ENCODE measurements at regions not wholly inside any gene's neighbourhood (a gene's known extent, or its start where the extent isn't known, plus 50 kb on each side); places are given as distances from the start of the nearest gene placed in this dataset.

GRCh38 chr5:124664287-124664686 lies 82.2 kb downstream of the ZNF608 start:
- H3K4me3 ChIP-seq: no peak overlapping the region
- no peaks in the 10 kb centered on the region for H3K9me3 ChIP-seq
- H3K27me3 ChIP-seq: no peaks in the 10 kb centered on the region
- no peaks in the 10 kb centered on the region for H3K36me3 ChIP-seq
- TF ChIP-seq CTCF (IDR thresholded peaks at IDR 0.05) (no peak), POLR2A (IDR thresholded peaks at IDR 0.05) (no peak)
- H3K4me1 ChIP-seq: peaks cover 7 to 9% of the 10 kb centered on the region in 2 donors
- intact Hi-C loops (cut with DNase I; ENCODE audit: low total_unique reads): no loop called here
- no peak overlapping the region for H3K27ac ChIP-seq
- DNase-seq: no peak

- DNase-seq: no peak
- Histone ChIP-seq H3K4me3 (no peak overlapping the region), H3K27me3 (no peaks in the 10 kb centered on the region), H3K27ac (no peak overlapping the region), H3K4me1 (peaks cover 5 to 7% of the 10 kb centered on the region in 2 donors), H3K9me3 (no peaks in the 10 kb centered on the region), H3K36me3 (no peaks in the 10 kb centered on the region)
- intact Hi-C loops (cut with DNase I; ENCODE audit: low total_unique reads): no loop called here
- TF ChIP-seq CTCF (IDR thresholded peaks at IDR 0.05) (no peak), POLR2A (IDR thresholded peaks at IDR 0.05) (no peak)
These were observed 83.3 kb downstream of the ZNF608 start for GRCh38 chr5:124663101-124663506.

GRCh38 chr5:124662181-124662781 lies 84.2 kb downstream of the ZNF608 start:
- H3K4me1 ChIP-seq: peaks cover 5 to 7% of the 10 kb centered on the region in 2 donors
- no peak overlapping the region for H3K4me3 ChIP-seq
- peak overlapping the region; percentile 32 to 65 for H3K27ac ChIP-seq
- no peaks in the 10 kb centered on the region for H3K9me3 ChIP-seq
- no peaks in the 10 kb centered on the region for H3K27me3 ChIP-seq
- TF ChIP-seq POLR2A (IDR thresholded peaks at IDR 0.05) (no peak), CTCF (IDR thresholded peaks at IDR 0.05) (no peak)
- intact Hi-C loops (cut with DNase I; ENCODE audit: low total_unique reads): no loop called here
- DNase-seq: no peak
- no peaks in the 10 kb centered on the region for H3K36me3 ChIP-seq

- peaks cover 5 to 7% of the 10 kb centered on the region in 2 donors for H3K4me1 ChIP-seq
- no peak overlapping the region for H3K4me3 ChIP-seq
- H3K27me3 ChIP-seq: no peaks in the 10 kb centered on the region
- intact Hi-C loops (cut with DNase I; ENCODE audit: low total_unique reads): no loop called here
- no peaks in the 10 kb centered on the region for H3K9me3 ChIP-seq
- H3K27ac ChIP-seq: peak overlapping the region; percentile 32 to 65
- no peaks in the 10 kb centered on the region for H3K36me3 ChIP-seq
- no peak for TF ChIP-seq POLR2A (IDR thresholded peaks at IDR 0.05)
- no peak for TF ChIP-seq CTCF (IDR thresholded peaks at IDR 0.05)
- no peak for DNase-seq
These were observed 84.9 kb downstream of the ZNF608 start for GRCh38 chr5:124661317-124662141.

All from uterus (tissue), 3 donors.